ENCODE measurements at regions not wholly inside any gene's neighbourhood (a gene's known extent, or its start where the extent isn't known, plus 50 kb on each side); places are given as distances from the start of the nearest gene placed in this dataset.

GRCh38 chr3:186483611-186484340, 60.4 kb downstream of the CRYGS start:
- Histone ChIP-seq H3K9me2 (ENCODE audit: insufficient read depth, low read length) (no peaks in the 10 kb centered on the region), H3K36me3 (ENCODE audit: insufficient read depth, low read length) (no peaks in the 10 kb centered on the region), H3K4me2 (ENCODE audit: low read length) (no peak overlapping the region), H3K27ac (ENCODE audit: low read length) (no peak overlapping the region), H4K20me1 (ENCODE audit: insufficient read depth) (no peaks in the 10 kb centered on the region), H2AFZ (ENCODE audit: low read depth, low read length) (no peak overlapping the region), H3K79me2 (replicated peaks; ENCODE audit: insufficient read depth, low read length) (no peaks in the 10 kb centered on the region), H3K27me3 (ENCODE audit: insufficient read depth, low read depth, low read length) (no peaks in the 10 kb centered on the region), H3K9ac (ENCODE audit: low read length) (no peak overlapping the region), H3K9me3 (ENCODE audit: low read length) (no peaks in the 10 kb centered on the region), H3F3A (ENCODE audit: insufficient read depth, low read length, poor library complexity, severe bottlenecking) (no peaks in the 10 kb centered on the region), H3K4me3 (ENCODE audit: low read length) (no peak overlapping the region)
- no peak for TF ChIP-seq RAD21 (conservative IDR thresholded peaks at IDR 0.05)
- no peak for TF ChIP-seq MXI1 (conservative IDR thresholded peaks at IDR 0.05; ENCODE audit: poor library complexity, severe bottlenecking)
- TF ChIP-seq REST (IDR thresholded peaks at IDR 0.05; ENCODE audit: borderline replicate concordance), result no peak
- no peak for TF ChIP-seq TAF1 (IDR thresholded peaks at IDR 0.05; ENCODE audit: low read depth)
- TF ChIP-seq POLR2AphosphoS5 (IDR thresholded peaks at IDR 0.05), result no peak
- TF ChIP-seq EZH2 (IDR thresholded peaks at IDR 0.05; ENCODE audit: borderline replicate concordance, insufficient read depth, low read length, poor library complexity, severe bottlenecking), result no peak

- Histone ChIP-seq H3K27me3 (ENCODE audit: insufficient read depth, low read depth, low read length) (no peaks in the 10 kb centered on the region), H3K4me2 (ENCODE audit: low read length) (no peak overlapping the region), H3K9ac (ENCODE audit: low read length) (no peak overlapping the region), H2AFZ (ENCODE audit: low read depth, low read length) (no peak overlapping the region), H3K9me2 (ENCODE audit: insufficient read depth, low read length) (no peaks in the 10 kb centered on the region), H3K27ac (ENCODE audit: low read length) (no peak overlapping the region), H3K4me3 (ENCODE audit: low read length) (no peak overlapping the region), H3K36me3 (ENCODE audit: insufficient read depth, low read length) (no peaks in the 10 kb centered on the region), H3F3A (ENCODE audit: insufficient read depth, low read length, poor library complexity, severe bottlenecking) (no peaks in the 10 kb centered on the region), H3K79me2 (replicated peaks; ENCODE audit: insufficient read depth, low read length) (no peaks in the 10 kb centered on the region), H3K9me3 (ENCODE audit: low read length) (no peaks in the 10 kb centered on the region), H4K20me1 (ENCODE audit: insufficient read depth) (no peaks in the 10 kb centered on the region)
- TF ChIP-seq RAD21 (conservative IDR thresholded peaks at IDR 0.05), result no peak
- no peak for TF ChIP-seq EZH2 (IDR thresholded peaks at IDR 0.05; ENCODE audit: borderline replicate concordance, insufficient read depth, low read length, poor library complexity, severe bottlenecking)
- TF ChIP-seq POLR2AphosphoS5 (IDR thresholded peaks at IDR 0.05), result no peak
- TF ChIP-seq CTCF (IDR thresholded peaks at IDR 0.05; ENCODE audit: poor library complexity, severe bottlenecking), result no peak
- TF ChIP-seq MXI1 (conservative IDR thresholded peaks at IDR 0.05; ENCODE audit: poor library complexity, severe bottlenecking), result no peak
- TF ChIP-seq SMC3 (conservative IDR thresholded peaks at IDR 0.05; ENCODE audit: poor library complexity), result no peak
- TF ChIP-seq EP300 (conservative IDR thresholded peaks at IDR 0.05; ENCODE audit: poor library complexity, severe bottlenecking), result no peak
- no peak for TF ChIP-seq TAF1 (IDR thresholded peaks at IDR 0.05; ENCODE audit: low read depth)
- TF ChIP-seq REST (IDR thresholded peaks at IDR 0.05; ENCODE audit: borderline replicate concordance), result no peak
These were observed 62.7 kb downstream of the CRYGS start for GRCh38 chr3:186481526-186481925.
